DOHH2 (cell line): ENCODE measurements at regions not wholly inside any gene's neighbourhood (a gene's known extent, or its start where the extent isn't known, plus 50 kb on each side); places are given as distances from the start of the nearest gene placed in this dataset.
"Not testable (repeated sequence)": the region's sequence is repeated elsewhere in the genome, so short reads cannot be mapped to it uniquely, and the experiment has no call there.

Source experiments
- EZH2phosphoT487 ChIP-seq: fragments of 200-600 bp; sonication (generic); IDR thresholded peaks from 2 replicates; pipeline ENCODE4 v1.6.1; 2017; ENCODE audit warnings: borderline replicate concordance, mild to moderate bottlenecking, antibody characterized with exemption, low read length, moderate library complexity, mixed read lengths
- TF ChIP-seq, protein P1 (sequence below): fragments of 200-600 bp; sonication (generic); IDR thresholded peaks from one replicate; pipeline ENCODE4 v1.5.1; 2014; ENCODE audit warnings: antibody characterized with exemption, mild to moderate bottlenecking, low read depth, low read length; ENCODE audit not compliant: poor library complexity, severe bottlenecking

DNA sequence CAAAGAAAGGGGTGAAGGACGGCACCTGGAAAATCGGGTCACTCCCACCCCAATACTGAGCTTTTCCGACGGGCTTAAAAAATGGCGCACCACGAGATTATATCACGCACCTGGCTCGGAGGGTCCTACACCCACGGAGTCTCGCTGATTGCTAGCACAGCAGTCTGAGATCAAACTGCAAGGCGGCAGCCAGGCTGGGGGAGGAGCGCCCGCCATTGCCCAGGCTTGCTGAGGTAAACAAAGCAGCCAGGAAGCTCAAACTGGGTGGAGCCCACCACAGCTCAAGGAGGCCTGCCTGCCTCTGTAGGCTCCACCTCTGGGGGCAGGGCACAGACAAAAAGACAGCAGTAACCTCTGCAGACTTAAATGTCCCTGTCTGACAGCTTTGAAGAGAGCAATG lies 264.7 kb downstream of the BCHE start:
- TF ChIP-seq, protein P1, sequence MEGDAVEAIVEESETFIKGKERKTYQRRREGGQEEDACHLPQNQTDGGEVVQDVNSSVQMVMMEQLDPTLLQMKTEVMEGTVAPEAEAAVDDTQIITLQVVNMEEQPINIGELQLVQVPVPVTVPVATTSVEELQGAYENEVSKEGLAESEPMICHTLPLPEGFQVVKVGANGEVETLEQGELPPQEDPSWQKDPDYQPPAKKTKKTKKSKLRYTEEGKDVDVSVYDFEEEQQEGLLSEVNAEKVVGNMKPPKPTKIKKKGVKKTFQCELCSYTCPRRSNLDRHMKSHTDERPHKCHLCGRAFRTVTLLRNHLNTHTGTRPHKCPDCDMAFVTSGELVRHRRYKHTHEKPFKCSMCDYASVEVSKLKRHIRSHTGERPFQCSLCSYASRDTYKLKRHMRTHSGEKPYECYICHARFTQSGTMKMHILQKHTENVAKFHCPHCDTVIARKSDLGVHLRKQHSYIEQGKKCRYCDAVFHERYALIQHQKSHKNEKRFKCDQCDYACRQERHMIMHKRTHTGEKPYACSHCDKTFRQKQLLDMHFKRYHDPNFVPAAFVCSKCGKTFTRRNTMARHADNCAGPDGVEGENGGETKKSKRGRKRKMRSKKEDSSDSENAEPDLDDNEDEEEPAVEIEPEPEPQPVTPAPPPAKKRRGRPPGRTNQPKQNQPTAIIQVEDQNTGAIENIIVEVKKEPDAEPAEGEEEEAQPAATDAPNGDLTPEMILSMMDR, result not testable (repeated sequence)
- TF ChIP-seq EZH2phosphoT487, result not testable (repeated sequence)
